ENCODE measurements at regions not wholly inside any gene's neighbourhood (a gene's known extent, or its start where the extent isn't known, plus 50 kb on each side); places are given as distances from the start of the nearest gene placed in this dataset.

DNA sequence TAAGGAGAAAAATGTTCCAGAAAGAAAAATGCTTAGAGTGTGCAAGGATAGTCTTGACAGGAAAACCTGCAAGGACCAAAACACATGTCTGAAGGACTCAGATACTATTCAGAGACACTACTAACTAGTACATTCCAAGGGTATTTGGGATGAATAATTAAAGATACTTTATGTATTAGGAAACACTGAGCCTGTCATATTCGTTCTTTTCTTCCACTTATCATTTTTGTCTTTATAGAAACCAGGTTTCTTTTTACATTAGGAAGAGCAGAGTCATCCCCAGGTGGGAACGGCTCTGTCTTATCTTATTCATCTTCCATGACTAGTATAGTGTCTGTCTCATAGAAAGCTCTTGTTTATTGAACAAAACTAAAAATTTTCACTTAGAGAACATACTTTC lies 296.2 kb upstream of the ESRRG start:
- no peak overlapping the region for H3K27ac Mint-ChIP-seq (ENCODE audit: unreplicated experiment)
- FAIRE-seq, result no peak

DNA sequence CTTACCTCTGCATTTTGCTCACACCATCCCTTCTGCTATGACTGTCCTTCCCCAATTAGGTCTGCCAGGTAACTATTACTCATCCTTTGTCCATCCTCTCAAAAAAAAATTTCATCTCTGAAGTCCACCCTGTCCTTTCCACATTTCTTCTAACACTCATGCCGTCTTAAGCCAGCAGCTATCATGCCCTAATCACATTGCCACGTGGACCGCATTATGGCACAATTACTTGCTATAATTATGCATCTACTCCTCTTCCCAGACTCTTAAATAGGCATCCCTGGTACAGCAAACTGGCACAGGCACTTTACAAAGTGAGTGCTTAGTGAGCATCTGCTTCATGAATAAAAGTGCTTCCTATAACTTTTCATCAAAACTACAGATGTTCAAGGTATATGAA lies 295.4 kb upstream of the ESRRG start:
- no peak for FAIRE-seq

More for the DNA sequence above, 296.2 kb upstream of the ESRRG start:
- Histone ChIP-seq H3K9me3 (ENCODE audit: insufficient read depth, low read depth, low read length) (no peaks in the 10 kb centered on the region), H3K79me2 (ENCODE audit: insufficient read depth, low read length) (no peaks in the 10 kb centered on the region), H2AFZ (ENCODE audit: low read depth, low read length) (no peak overlapping the region), H3K9ac (ENCODE audit: low read length) (no peak overlapping the region), H3K27ac (ENCODE audit: low read depth, low read length) (no peak overlapping the region), H3K4me1 (ENCODE audit: insufficient read depth, low read length) (no peaks in the 10 kb centered on the region), H3K36me3 (ENCODE audit: insufficient read depth, low read length) (no peaks in the 10 kb centered on the region), H3K4me2 (ENCODE audit: low read length) (no peak overlapping the region), H3K4me3 (ENCODE audit: insufficient read depth, low read depth, low read length) (no peak overlapping the region), H3K27me3 (ENCODE audit: insufficient read depth, low read length) (no peaks in the 10 kb centered on the region), H4K20me1 (ENCODE audit: insufficient read depth, low read length) (no peaks in the 10 kb centered on the region)
- Mint-ChIP-seq H3K36me3 (ENCODE audit: low read depth, unreplicated experiment) (no peaks in the 10 kb centered on the region), H3K27me3 (ENCODE audit: low read depth, unreplicated experiment) (peaks cover 1% of the 10 kb centered on the region), H3K9me3 (ENCODE audit: unreplicated experiment) (no peaks in the 10 kb centered on the region), H3K4me3 (ENCODE audit: unreplicated experiment) (no peak overlapping the region), H3K4me1 (ENCODE audit: low read depth, unreplicated experiment) (no peaks in the 10 kb centered on the region)
- TF ChIP-seq, protein P1, sequence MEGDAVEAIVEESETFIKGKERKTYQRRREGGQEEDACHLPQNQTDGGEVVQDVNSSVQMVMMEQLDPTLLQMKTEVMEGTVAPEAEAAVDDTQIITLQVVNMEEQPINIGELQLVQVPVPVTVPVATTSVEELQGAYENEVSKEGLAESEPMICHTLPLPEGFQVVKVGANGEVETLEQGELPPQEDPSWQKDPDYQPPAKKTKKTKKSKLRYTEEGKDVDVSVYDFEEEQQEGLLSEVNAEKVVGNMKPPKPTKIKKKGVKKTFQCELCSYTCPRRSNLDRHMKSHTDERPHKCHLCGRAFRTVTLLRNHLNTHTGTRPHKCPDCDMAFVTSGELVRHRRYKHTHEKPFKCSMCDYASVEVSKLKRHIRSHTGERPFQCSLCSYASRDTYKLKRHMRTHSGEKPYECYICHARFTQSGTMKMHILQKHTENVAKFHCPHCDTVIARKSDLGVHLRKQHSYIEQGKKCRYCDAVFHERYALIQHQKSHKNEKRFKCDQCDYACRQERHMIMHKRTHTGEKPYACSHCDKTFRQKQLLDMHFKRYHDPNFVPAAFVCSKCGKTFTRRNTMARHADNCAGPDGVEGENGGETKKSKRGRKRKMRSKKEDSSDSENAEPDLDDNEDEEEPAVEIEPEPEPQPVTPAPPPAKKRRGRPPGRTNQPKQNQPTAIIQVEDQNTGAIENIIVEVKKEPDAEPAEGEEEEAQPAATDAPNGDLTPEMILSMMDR (IDR thresholded peaks at IDR 0.05; ENCODE audit: insufficient read depth, low read depth, low read length), result no peak
- TF ChIP-seq EZH2 (IDR thresholded peaks at IDR 0.05; ENCODE audit: insufficient read depth, low read length), result no peak
- DNase-seq (ENCODE audit: low read depth), result no peak

DNA sequence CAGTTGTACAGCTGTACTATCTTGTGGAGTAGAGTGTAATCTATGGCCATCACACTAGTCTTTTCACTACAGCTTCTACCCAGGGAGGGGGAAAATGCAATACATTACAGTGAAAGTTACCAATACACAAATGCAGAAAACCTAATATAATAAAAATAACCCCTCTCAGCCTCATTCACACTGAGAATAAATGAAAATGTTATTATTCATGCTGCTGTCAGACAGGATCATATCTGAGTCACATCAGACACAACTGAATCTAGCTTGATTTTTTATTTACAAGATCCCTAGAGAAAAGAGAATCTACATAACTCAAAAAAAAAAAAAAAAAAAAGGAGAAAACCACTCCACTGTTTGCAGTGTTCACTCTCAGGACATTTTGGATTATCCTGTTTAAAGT lies 293.9 kb upstream of the ESRRG start:
- DNase-seq (ENCODE audit: low read depth), result no peak
- Mint-ChIP-seq H3K36me3 (ENCODE audit: low read depth, unreplicated experiment) (no peaks in the 10 kb centered on the region), H3K4me3 (ENCODE audit: unreplicated experiment) (no peak overlapping the region), H3K27ac (ENCODE audit: unreplicated experiment) (no peak overlapping the region), H3K9me3 (ENCODE audit: unreplicated experiment) (no peaks in the 10 kb centered on the region), H3K4me1 (ENCODE audit: low read depth, unreplicated experiment) (no peaks in the 10 kb centered on the region), H3K27me3 (ENCODE audit: low read depth, unreplicated experiment) (peaks cover 1% of the 10 kb centered on the region)
- no peak for FAIRE-seq
- Histone ChIP-seq H3K9me3 (ENCODE audit: insufficient read depth, low read depth, low read length) (no peaks in the 10 kb centered on the region), H3K27me3 (ENCODE audit: insufficient read depth, low read length) (no peaks in the 10 kb centered on the region), H3K27ac (ENCODE audit: low read depth, low read length) (no peak overlapping the region), H3K4me1 (ENCODE audit: insufficient read depth, low read length) (no peaks in the 10 kb centered on the region), H4K20me1 (ENCODE audit: insufficient read depth, low read length) (no peaks in the 10 kb centered on the region), H3K36me3 (ENCODE audit: insufficient read depth, low read length) (no peaks in the 10 kb centered on the region), H3K4me2 (ENCODE audit: low read length) (no peak overlapping the region), H3K4me3 (ENCODE audit: insufficient read depth, low read depth, low read length) (no peak overlapping the region), H3K9ac (ENCODE audit: low read length) (no peak overlapping the region), H3K79me2 (ENCODE audit: insufficient read depth, low read length) (no peaks in the 10 kb centered on the region), H2AFZ (ENCODE audit: low read depth, low read length) (no peak overlapping the region)
- no peak for TF ChIP-seq EZH2 (IDR thresholded peaks at IDR 0.05; ENCODE audit: insufficient read depth, low read length)
- TF ChIP-seq, protein P1 (IDR thresholded peaks at IDR 0.05; ENCODE audit: insufficient read depth, low read depth, low read length), result no peak

More for the DNA sequence above, 295.4 kb upstream of the ESRRG start:
- Mint-ChIP-seq H3K4me3 (ENCODE audit: unreplicated experiment) (no peak overlapping the region), H3K36me3 (ENCODE audit: low read depth, unreplicated experiment) (no peaks in the 10 kb centered on the region), H3K27ac (ENCODE audit: unreplicated experiment) (no peak overlapping the region), H3K27me3 (ENCODE audit: low read depth, unreplicated experiment) (peaks cover 1% of the 10 kb centered on the region), H3K4me1 (ENCODE audit: low read depth, unreplicated experiment) (no peaks in the 10 kb centered on the region), H3K9me3 (ENCODE audit: unreplicated experiment) (no peaks in the 10 kb centered on the region)
- H2AFZ ChIP-seq (ENCODE audit: low read depth, low read length), result no peak overlapping the region
- H3K79me2 ChIP-seq (ENCODE audit: insufficient read depth, low read length), result no peaks in the 10 kb centered on the region
- no peaks in the 10 kb centered on the region for H3K27me3 ChIP-seq (ENCODE audit: insufficient read depth, low read length)
- no peaks in the 10 kb centered on the region for H3K36me3 ChIP-seq (ENCODE audit: insufficient read depth, low read length)
- DNase-seq (ENCODE audit: low read depth), result no peak
- H3K4me1 ChIP-seq (ENCODE audit: insufficient read depth, low read length), result no peaks in the 10 kb centered on the region
- no peak overlapping the region for H3K4me3 ChIP-seq (ENCODE audit: insufficient read depth, low read depth, low read length)
- H4K20me1 ChIP-seq (ENCODE audit: insufficient read depth, low read length), result no peaks in the 10 kb centered on the region
- no peak overlapping the region for H3K4me2 ChIP-seq (ENCODE audit: low read length)
- no peaks in the 10 kb centered on the region for H3K9me3 ChIP-seq (ENCODE audit: insufficient read depth, low read depth, low read length)
- no peak for TF ChIP-seq EZH2 (IDR thresholded peaks at IDR 0.05; ENCODE audit: insufficient read depth, low read length)
- TF ChIP-seq, protein P1 (IDR thresholded peaks at IDR 0.05; ENCODE audit: insufficient read depth, low read depth, low read length), result no peak
- no peak overlapping the region for H3K27ac ChIP-seq (ENCODE audit: low read depth, low read length)
- H3K9ac ChIP-seq (ENCODE audit: low read length), result no peak overlapping the region
